WTC11 (cell line): ENCODE measurements at regions not wholly inside any gene's neighbourhood (a gene's known extent, or its start where the extent isn't known, plus 50 kb on each side); places are given as distances from the start of the nearest gene placed in this dataset.

Source experiments
- ATAC-seq: fragments of 200-7000 bp; cut with Tn5 transposase; 2 replicates; pipeline ENCODE4 v1.10.0; 2021; ENCODE audit warnings: mild to moderate bottlenecking, moderate library complexity
- CTCF ChIA-PET: fragments of 300-600 bp; sonication (Branson Sonifier 250); formaldehyde crosslinking; loops from one replicate; lab custom pipeline; 2021; ENCODE audit warnings: antibody characterized with exemption; lab: Charles Lee
- POLR2A ChIA-PET: fragments of 350-600 bp; sonication (Branson Sonifier 250); formaldehyde crosslinking; loops from one replicate; lab custom pipeline; 2021; ENCODE audit warnings: antibody characterized with exemption; lab: Charles Lee
- DNase-seq: peaks from one replicate; pipeline ENCODE4 v3.0.0; 2021; ENCODE audit warnings: low spot score
- H3K27ac Mint-ChIP-seq: 2 replicates; pipeline ENCODE4 v1.8.0; 2021; ENCODE audit warnings: mixed read lengths
- H3K27me3 Mint-ChIP-seq: 2 replicates; pipeline ENCODE4 v1.8.0; 2021; ENCODE audit warnings: low read depth, mild to moderate bottlenecking, moderate library complexity, mixed read lengths
- H3K36me3 Mint-ChIP-seq: 2 replicates; pipeline ENCODE4 v1.8.0; 2021; ENCODE audit warnings: mixed read lengths
- H3K4me1 Mint-ChIP-seq: 2 replicates; pipeline ENCODE4 v1.8.0; 2022; ENCODE audit warnings: mixed read lengths
- H3K4me3 Mint-ChIP-seq: 2 replicates; pipeline ENCODE4 v1.8.0; 2021; ENCODE audit warnings: mild to moderate bottlenecking, moderate library complexity, mixed read lengths
- H3K9me3 Mint-ChIP-seq: 2 replicates; pipeline ENCODE4 v1.8.0; 2021; ENCODE audit warnings: mixed read lengths
- E2F1 ChIP-seq: sonication (generic); formaldehyde crosslinking; IDR thresholded peaks from 2 replicates; pipeline ENCODE4 v1.8.0; 2022; ENCODE audit warnings: mild to moderate bottlenecking, missing genetic modification reagents
- EMX1 ChIP-seq: fragments of 250-450 bp; sonication (Bioruptor Pico); IDR thresholded peaks from 2 replicates; pipeline ENCODE4 v1.8.0; 2021; ENCODE audit warnings: mild to moderate bottlenecking
- ERG ChIP-seq: fragments of 250-450 bp; sonication (Bioruptor Pico); IDR thresholded peaks from 2 replicates; pipeline ENCODE4 v1.8.0; 2021; ENCODE audit warnings: mild to moderate bottlenecking
- FOXK1 ChIP-seq: sonication (generic); formaldehyde crosslinking; IDR thresholded peaks from 2 replicates; pipeline ENCODE4 v1.8.0; 2022; ENCODE audit warnings: mild to moderate bottlenecking, moderate library complexity, missing genetic modification reagents
- HMGA2 ChIP-seq: fragments of 250-450 bp; sonication (Bioruptor Pico); IDR thresholded peaks from 2 replicates; pipeline ENCODE4 v1.4.0; 2021; ENCODE audit warnings: mild to moderate bottlenecking, moderate library complexity
- HMGXB4 ChIP-seq: sonication (generic); formaldehyde crosslinking; IDR thresholded peaks from 2 replicates; pipeline ENCODE4 v1.8.1; 2023; ENCODE audit warnings: mild to moderate bottlenecking, moderate library complexity, missing genetic modification reagents
- IRF2 ChIP-seq: sonication (generic); formaldehyde crosslinking; IDR thresholded peaks from 2 replicates; pipeline ENCODE4 v1.8.0; 2022; ENCODE audit warnings: low read depth, missing genetic modification reagents, borderline replicate concordance
- KAT7 ChIP-seq: sonication (generic); formaldehyde crosslinking; IDR thresholded peaks from 2 replicates; pipeline ENCODE4 v1.8.1; 2023; ENCODE audit warnings: missing genetic modification reagents, mild to moderate bottlenecking, borderline replicate concordance
- NR1H2 ChIP-seq: sonication (generic); formaldehyde crosslinking; IDR thresholded peaks from 2 replicates; pipeline ENCODE4 v1.9.0; 2021; ENCODE audit warnings: mild to moderate bottlenecking, moderate library complexity, missing genetic modification reagents
- SOX15 ChIP-seq: fragments of 250-450 bp; sonication (Bioruptor Pico); IDR thresholded peaks from 2 replicates; pipeline ENCODE4 v1.9.0; 2021; ENCODE audit warnings: mild to moderate bottlenecking
- SP1 ChIP-seq: sonication (generic); formaldehyde crosslinking; conservative IDR thresholded peaks from 2 replicates; pipeline ENCODE4 v1.8.1; 2022; ENCODE audit warnings: missing genetic modification reagents
- USF2 ChIP-seq: sonication (generic); formaldehyde crosslinking; IDR thresholded peaks from 2 replicates; pipeline ENCODE4 v1.8.1; 2023; ENCODE audit warnings: mild to moderate bottlenecking, missing genetic modification reagents, moderate library complexity
- ZBTB21 ChIP-seq: sonication (generic); formaldehyde crosslinking; IDR thresholded peaks from 2 replicates; pipeline ENCODE4 v1.8.1; 2023; ENCODE audit warnings: mild to moderate bottlenecking, missing genetic modification reagents, borderline replicate concordance
- ZNF219 ChIP-seq: sonication (generic); formaldehyde crosslinking; IDR thresholded peaks from 2 replicates; pipeline ENCODE4 v1.8.0; 2023; ENCODE audit warnings: missing genetic modification reagents, mild to moderate bottlenecking, borderline replicate concordance
- ZNF281 ChIP-seq: sonication (generic); formaldehyde crosslinking; IDR thresholded peaks from 2 replicates; pipeline ENCODE4 v1.8.0; 2023; ENCODE audit warnings: mild to moderate bottlenecking, missing genetic modification reagents
- ZNF396 ChIP-seq: fragments of 250-450 bp; sonication (Bioruptor Pico); IDR thresholded peaks from 2 replicates; pipeline ENCODE4 v1.8.0; 2021; ENCODE audit warnings: mild to moderate bottlenecking, moderate library complexity, borderline replicate concordance
- ZNF423 ChIP-seq: fragments of 250-450 bp; sonication (Bioruptor Pico); IDR thresholded peaks from 2 replicates; pipeline ENCODE4 v2.1.2; 2022; ENCODE audit warnings: mild to moderate bottlenecking, moderate library complexity
- TF ChIP-seq, protein P1 (sequence below): sonication (generic); formaldehyde crosslinking; IDR thresholded peaks from 2 replicates; pipeline ENCODE4 v1.8.1; 2022; ENCODE audit warnings: low read depth, missing genetic modification reagents, borderline replicate concordance
- TF ChIP-seq, protein P2 (sequence below): sonication (generic); formaldehyde crosslinking; IDR thresholded peaks from 2 replicates; pipeline ENCODE4 v1.8.1; 2023; ENCODE audit warnings: mild to moderate bottlenecking, missing genetic modification reagents, borderline replicate concordance
- TF ChIP-seq, protein P3 (sequence below): sonication (generic); formaldehyde crosslinking; IDR thresholded peaks from 2 replicates; pipeline ENCODE4 v1.8.0; 2023; ENCODE audit warnings: missing genetic modification reagents
- TF ChIP-seq, protein P4 (sequence below): fragments of 250-450 bp; sonication (Bioruptor Pico); IDR thresholded peaks from 2 replicates; pipeline ENCODE4 v1.9.0; 2021; ENCODE audit warnings: moderate library complexity, mild to moderate bottlenecking, inconsistent platforms, borderline replicate concordance

GRCh38 chr12:30117483-30117882 is 333.7 kb upstream of the TMTC1 start:
- Mint-ChIP-seq H3K4me1 (no peaks in the 10 kb centered on the region), H3K9me3 (peaks cover 22% of the 10 kb centered on the region), H3K27ac (no peak overlapping the region), H3K36me3 (no peaks in the 10 kb centered on the region), H3K27me3 (no peaks in the 10 kb centered on the region), H3K4me3 (no peak overlapping the region)
- DNase-seq (no peak), ATAC-seq (no peak)
- ChIA-PET POLR2A (no interaction called here), CTCF (no interaction called here)
- TF ChIP-seq SP1 (CRISPR knock-in tag) (no peak), KAT7 (CRISPR knock-in tag) (no peak), EMX1 (CRISPR knock-in tag) (no peak), ZNF423 (no peak), ZNF281 (CRISPR knock-in tag) (no peak), ZNF396 (no peak)
- TF ChIP-seq, protein P1, sequence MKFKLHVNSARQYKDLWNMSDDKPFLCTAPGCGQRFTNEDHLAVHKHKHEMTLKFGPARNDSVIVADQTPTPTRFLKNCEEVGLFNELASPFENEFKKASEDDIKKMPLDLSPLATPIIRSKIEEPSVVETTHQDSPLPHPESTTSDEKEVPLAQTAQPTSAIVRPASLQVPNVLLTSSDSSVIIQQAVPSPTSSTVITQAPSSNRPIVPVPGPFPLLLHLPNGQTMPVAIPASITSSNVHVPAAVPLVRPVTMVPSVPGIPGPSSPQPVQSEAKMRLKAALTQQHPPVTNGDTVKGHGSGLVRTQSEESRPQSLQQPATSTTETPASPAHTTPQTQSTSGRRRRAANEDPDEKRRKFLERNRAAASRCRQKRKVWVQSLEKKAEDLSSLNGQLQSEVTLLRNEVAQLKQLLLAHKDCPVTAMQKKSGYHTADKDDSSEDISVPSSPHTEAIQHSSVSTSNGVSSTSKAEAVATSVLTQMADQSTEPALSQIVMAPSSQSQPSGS (CRISPR knock-in tag), result no peak

DNA sequence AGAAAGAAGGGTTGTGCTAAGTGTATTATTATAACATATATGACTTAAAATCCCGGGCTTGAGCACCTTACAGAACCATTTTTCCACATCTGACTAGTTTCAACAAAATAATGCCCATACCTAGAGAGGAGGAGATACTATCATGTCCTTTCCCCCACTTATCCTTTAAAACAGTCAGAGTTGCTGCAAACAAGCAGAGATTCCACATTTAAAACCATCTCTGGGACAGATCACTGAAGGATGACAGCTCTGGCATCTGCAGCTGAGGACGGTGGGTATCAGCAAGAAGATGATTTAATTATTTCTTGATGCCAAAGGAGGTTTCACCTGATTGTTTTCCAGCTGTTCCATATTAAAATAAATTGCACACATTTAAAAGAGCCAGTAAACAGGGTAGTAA is 328.0 kb upstream of the TMTC1 start:
- ATAC-seq (no peak), DNase-seq (no peak)
- no peaks in the 10 kb centered on the region for H3K4me1 Mint-ChIP-seq
- ChIA-PET POLR2A (no interaction called here), CTCF (no interaction called here)
- peaks cover 36% of the 10 kb centered on the region for H3K9me3 Mint-ChIP-seq
- peaks cover 20% of the 10 kb centered on the region; the same call in 1 of the 2 replicates for H3K36me3 Mint-ChIP-seq
- H3K27me3 Mint-ChIP-seq, result no peaks in the 10 kb centered on the region
- no peak overlapping the region for H3K4me3 Mint-ChIP-seq
- H3K27ac Mint-ChIP-seq, result no peak overlapping the region
- TF ChIP-seq FOXK1 (CRISPR knock-in tag) (no peak), HMGXB4 (CRISPR knock-in tag) (no peak), HMGA2 (no peak), E2F1 (CRISPR knock-in tag) (no peak), ZBTB21 (CRISPR knock-in tag) (no peak), USF2 (CRISPR knock-in tag) (no peak), ZNF219 (no peak), SOX15 (CRISPR knock-in tag) (no peak), IRF2 (CRISPR knock-in tag) (no peak), EMX1 (CRISPR knock-in tag) (no peak), ERG (CRISPR knock-in tag) (no peak), NR1H2 (CRISPR knock-in tag) (no peak)
- TF ChIP-seq, protein P2, sequence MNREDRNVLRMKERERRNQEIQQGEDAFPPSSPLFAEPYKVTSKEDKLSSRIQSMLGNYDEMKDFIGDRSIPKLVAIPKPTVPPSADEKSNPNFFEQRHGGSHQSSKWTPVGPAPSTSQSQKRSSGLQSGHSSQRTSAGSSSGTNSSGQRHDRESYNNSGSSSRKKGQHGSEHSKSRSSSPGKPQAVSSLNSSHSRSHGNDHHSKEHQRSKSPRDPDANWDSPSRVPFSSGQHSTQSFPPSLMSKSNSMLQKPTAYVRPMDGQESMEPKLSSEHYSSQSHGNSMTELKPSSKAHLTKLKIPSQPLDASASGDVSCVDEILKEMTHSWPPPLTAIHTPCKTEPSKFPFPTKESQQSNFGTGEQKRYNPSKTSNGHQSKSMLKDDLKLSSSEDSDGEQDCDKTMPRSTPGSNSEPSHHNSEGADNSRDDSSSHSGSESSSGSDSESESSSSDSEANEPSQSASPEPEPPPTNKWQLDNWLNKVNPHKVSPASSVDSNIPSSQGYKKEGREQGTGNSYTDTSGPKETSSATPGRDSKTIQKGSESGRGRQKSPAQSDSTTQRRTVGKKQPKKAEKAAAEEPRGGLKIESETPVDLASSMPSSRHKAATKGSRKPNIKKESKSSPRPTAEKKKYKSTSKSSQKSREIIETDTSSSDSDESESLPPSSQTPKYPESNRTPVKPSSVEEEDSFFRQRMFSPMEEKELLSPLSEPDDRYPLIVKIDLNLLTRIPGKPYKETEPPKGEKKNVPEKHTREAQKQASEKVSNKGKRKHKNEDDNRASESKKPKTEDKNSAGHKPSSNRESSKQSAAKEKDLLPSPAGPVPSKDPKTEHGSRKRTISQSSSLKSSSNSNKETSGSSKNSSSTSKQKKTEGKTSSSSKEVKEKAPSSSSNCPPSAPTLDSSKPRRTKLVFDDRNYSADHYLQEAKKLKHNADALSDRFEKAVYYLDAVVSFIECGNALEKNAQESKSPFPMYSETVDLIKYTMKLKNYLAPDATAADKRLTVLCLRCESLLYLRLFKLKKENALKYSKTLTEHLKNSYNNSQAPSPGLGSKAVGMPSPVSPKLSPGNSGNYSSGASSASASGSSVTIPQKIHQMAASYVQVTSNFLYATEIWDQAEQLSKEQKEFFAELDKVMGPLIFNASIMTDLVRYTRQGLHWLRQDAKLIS (CRISPR knock-in tag), result no peak
- TF ChIP-seq, protein P3, sequence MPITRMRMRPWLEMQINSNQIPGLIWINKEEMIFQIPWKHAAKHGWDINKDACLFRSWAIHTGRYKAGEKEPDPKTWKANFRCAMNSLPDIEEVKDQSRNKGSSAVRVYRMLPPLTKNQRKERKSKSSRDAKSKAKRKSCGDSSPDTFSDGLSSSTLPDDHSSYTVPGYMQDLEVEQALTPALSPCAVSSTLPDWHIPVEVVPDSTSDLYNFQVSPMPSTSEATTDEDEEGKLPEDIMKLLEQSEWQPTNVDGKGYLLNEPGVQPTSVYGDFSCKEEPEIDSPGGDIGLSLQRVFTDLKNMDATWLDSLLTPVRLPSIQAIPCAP, result no peak
- TF ChIP-seq, protein P4, sequence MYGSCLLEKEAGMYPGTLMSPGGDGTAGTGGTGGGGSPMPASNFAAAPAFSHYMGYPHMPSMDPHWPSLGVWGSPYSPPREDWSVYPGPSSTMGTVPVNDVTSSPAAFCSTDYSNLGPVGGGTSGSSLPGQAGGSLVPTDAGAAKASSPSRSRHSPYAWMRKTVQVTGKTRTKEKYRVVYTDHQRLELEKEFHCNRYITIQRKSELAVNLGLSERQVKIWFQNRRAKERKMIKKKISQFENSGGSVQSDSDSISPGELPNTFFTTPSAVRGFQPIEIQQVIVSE, result no peak
